HEK293 (cell line): ENCODE measurements at regions not wholly inside any gene's neighbourhood (a gene's known extent, or its start where the extent isn't known, plus 50 kb on each side); places are given as distances from the start of the nearest gene placed in this dataset.

Experiments
- SCRT1 ChIP-seq: fragments of 450-650 bp; formaldehyde crosslinking; IDR thresholded peaks from 2 replicates; pipeline ENCODE4 v1.5.1; 2016; ENCODE audit warnings: missing biosample characterization, missing genetic modification characterization, borderline replicate concordance
- ZNF133 ChIP-seq: fragments of 450-650 bp; formaldehyde crosslinking; IDR thresholded peaks from 2 replicates; pipeline ENCODE4 v1.5.1; 2016; ENCODE audit warnings: missing biosample characterization, missing genetic modification characterization
- ZNF266 ChIP-seq: fragments of 450-650 bp; formaldehyde crosslinking; IDR thresholded peaks from 2 replicates; pipeline ENCODE4 v1.5.1; 2016; ENCODE audit warnings: missing biosample characterization, missing genetic modification characterization, low read depth
- ZNF274 ChIP-seq, 2 experiments: fragments of 200-500 bp in 1 of 2; fragments of 450-650 bp in 1 of 2; sonication (Bioruptor generic) in 1 of 2; formaldehyde crosslinking in 1 of 2; IDR thresholded peaks; 2 replicates each; pipeline versions ENCODE4 v1.5.1 to v1.6.1; 2014 to 2016; ENCODE audit warnings: borderline replicate concordance in 1 of 2, inconsistent platforms in 1 of 2, low read length in 1 of 2, missing biosample characterization in 1 of 2, missing genetic modification characterization in 1 of 2
- ZNF580 ChIP-seq: fragments of 450-650 bp; formaldehyde crosslinking; IDR thresholded peaks from 2 replicates; pipeline ENCODE4 v1.5.1; 2016; ENCODE audit warnings: missing biosample characterization, missing genetic modification characterization
- ZNF664 ChIP-seq: fragments of 450-650 bp; formaldehyde crosslinking; IDR thresholded peaks from 2 replicates; pipeline ENCODE4 v1.5.1; 2016; ENCODE audit warnings: missing biosample characterization, missing genetic modification characterization
- TF ChIP-seq, protein P1 (sequence below): fragments of 450-650 bp; formaldehyde crosslinking; IDR thresholded peaks from 2 replicates; pipeline ENCODE4 v1.5.1; 2016; ENCODE audit warnings: missing biosample characterization, missing genetic modification characterization
- TF ChIP-seq, protein P2 (sequence below): fragments of 450-650 bp; formaldehyde crosslinking; IDR thresholded peaks from 2 replicates; pipeline ENCODE4 v1.5.1; 2016; ENCODE audit warnings: missing biosample characterization, missing genetic modification characterization

- TF ChIP-seq ZNF266 (tag by site-specific recombination) (no peak), ZNF580 (no peak), ZNF274 (IDR thresholded peaks at IDR 0.05; ENCODE audit: low read length) (no peak), ZNF274 (tag by site-specific recombination; IDR thresholded peaks at IDR 0.05; ENCODE audit: borderline replicate concordance) (no peak), ZNF664 (tag by site-specific recombination) (no peak), SCRT1 (tag by site-specific recombination) (no peak), ZNF133 (tag by site-specific recombination) (no peak)
- TF ChIP-seq, protein P1, sequence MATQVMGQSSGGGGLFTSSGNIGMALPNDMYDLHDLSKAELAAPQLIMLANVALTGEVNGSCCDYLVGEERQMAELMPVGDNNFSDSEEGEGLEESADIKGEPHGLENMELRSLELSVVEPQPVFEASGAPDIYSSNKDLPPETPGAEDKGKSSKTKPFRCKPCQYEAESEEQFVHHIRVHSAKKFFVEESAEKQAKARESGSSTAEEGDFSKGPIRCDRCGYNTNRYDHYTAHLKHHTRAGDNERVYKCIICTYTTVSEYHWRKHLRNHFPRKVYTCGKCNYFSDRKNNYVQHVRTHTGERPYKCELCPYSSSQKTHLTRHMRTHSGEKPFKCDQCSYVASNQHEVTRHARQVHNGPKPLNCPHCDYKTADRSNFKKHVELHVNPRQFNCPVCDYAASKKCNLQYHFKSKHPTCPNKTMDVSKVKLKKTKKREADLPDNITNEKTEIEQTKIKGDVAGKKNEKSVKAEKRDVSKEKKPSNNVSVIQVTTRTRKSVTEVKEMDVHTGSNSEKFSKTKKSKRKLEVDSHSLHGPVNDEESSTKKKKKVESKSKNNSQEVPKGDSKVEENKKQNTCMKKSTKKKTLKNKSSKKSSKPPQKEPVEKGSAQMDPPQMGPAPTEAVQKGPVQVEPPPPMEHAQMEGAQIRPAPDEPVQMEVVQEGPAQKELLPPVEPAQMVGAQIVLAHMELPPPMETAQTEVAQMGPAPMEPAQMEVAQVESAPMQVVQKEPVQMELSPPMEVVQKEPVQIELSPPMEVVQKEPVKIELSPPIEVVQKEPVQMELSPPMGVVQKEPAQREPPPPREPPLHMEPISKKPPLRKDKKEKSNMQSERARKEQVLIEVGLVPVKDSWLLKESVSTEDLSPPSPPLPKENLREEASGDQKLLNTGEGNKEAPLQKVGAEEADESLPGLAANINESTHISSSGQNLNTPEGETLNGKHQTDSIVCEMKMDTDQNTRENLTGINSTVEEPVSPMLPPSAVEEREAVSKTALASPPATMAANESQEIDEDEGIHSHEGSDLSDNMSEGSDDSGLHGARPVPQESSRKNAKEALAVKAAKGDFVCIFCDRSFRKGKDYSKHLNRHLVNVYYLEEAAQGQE (tag by site-specific recombination): no peak
- TF ChIP-seq, protein P2, sequence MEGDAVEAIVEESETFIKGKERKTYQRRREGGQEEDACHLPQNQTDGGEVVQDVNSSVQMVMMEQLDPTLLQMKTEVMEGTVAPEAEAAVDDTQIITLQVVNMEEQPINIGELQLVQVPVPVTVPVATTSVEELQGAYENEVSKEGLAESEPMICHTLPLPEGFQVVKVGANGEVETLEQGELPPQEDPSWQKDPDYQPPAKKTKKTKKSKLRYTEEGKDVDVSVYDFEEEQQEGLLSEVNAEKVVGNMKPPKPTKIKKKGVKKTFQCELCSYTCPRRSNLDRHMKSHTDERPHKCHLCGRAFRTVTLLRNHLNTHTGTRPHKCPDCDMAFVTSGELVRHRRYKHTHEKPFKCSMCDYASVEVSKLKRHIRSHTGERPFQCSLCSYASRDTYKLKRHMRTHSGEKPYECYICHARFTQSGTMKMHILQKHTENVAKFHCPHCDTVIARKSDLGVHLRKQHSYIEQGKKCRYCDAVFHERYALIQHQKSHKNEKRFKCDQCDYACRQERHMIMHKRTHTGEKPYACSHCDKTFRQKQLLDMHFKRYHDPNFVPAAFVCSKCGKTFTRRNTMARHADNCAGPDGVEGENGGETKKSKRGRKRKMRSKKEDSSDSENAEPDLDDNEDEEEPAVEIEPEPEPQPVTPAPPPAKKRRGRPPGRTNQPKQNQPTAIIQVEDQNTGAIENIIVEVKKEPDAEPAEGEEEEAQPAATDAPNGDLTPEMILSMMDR (tag by site-specific recombination): no peak
Observed at GRCh38 chr21:20276954-20277353, 721.3 kb upstream of the NCAM2 start.
